Neural progenitor cell (in vitro differentiated cells): ENCODE measurements at regions not wholly inside any gene's neighbourhood (a gene's known extent, or its start where the extent isn't known, plus 50 kb on each side); places are given as distances from the start of the nearest gene placed in this dataset.

Experiments
- DNase-seq: peaks from one replicate; pipeline ENCODE4 v3.0.0-alpha.2; 2016; ENCODE audit warnings: low spot score
- H2AFZ ChIP-seq: fragments of 200-600 bp; sonication (generic); replicated peaks from 2 replicates; pipeline ENCODE4 v1.6.1; 2016; ENCODE audit warnings: antibody characterized with exemption
- H3F3A ChIP-seq: fragments of 200-600 bp; sonication (generic); 2 replicates; pipeline ENCODE4 v1.6.1; 2016; ENCODE audit warnings: antibody characterized with exemption, low read depth
- H3K27ac ChIP-seq: fragments of 200-600 bp; sonication (generic); 2 replicates; pipeline ENCODE4 v1.5.1; 2016; ENCODE audit warnings: mild to moderate bottlenecking
- H3K27me3 ChIP-seq: fragments of 200-600 bp; sonication (generic); 2 replicates; pipeline ENCODE4 v1.6.1; 2016; ENCODE audit warnings: mild to moderate bottlenecking, moderate library complexity
- H3K36me3 ChIP-seq: fragments of 200-600 bp; sonication (generic); 2 replicates; pipeline ENCODE4 v1.5.1; 2016
- H3K4me1 ChIP-seq: fragments of 200-600 bp; sonication (generic); 2 replicates; pipeline ENCODE4 v1.6.1; 2016; ENCODE audit warnings: mixed run types
- H3K4me2 ChIP-seq: fragments of 200-600 bp; sonication (generic); 2 replicates; pipeline ENCODE4 v1.6.1; 2016
- H3K4me3 ChIP-seq: fragments of 200-600 bp; sonication (generic); 2 replicates; pipeline ENCODE4 v1.5.1; 2016
- H3K79me2 ChIP-seq: fragments of 200-600 bp; sonication (generic); 2 replicates; pipeline ENCODE4 v1.6.1; 2016; ENCODE audit warnings: low read depth
- H3K9ac ChIP-seq: fragments of 200-600 bp; sonication (generic); 2 replicates; pipeline ENCODE4 v1.6.1; 2016
- H3K9me3 ChIP-seq: fragments of 200-600 bp; sonication (generic); 2 replicates; pipeline ENCODE4 v1.5.1; 2016; ENCODE audit warnings: low read depth
- H4K20me1 ChIP-seq: fragments of 200-600 bp; sonication (generic); 2 replicates; pipeline ENCODE4 v1.6.1; 2016; ENCODE audit warnings: low read depth
- H3K27ac Mint-ChIP-seq: 3 replicates; pipeline ENCODE4 v1.8.0; 2021; ENCODE audit warnings: mixed read lengths
- H3K27me3 Mint-ChIP-seq: 2 replicates; pipeline ENCODE4 v1.8.0; 2022; ENCODE audit warnings: low read depth, mild to moderate bottlenecking, inconsistent platforms, moderate library complexity, mixed read lengths; ENCODE audit not compliant: insufficient read depth
- H3K36me3 Mint-ChIP-seq: 3 replicates; pipeline ENCODE4 v1.8.0; 2021; ENCODE audit warnings: mixed read lengths
- H3K4me1 Mint-ChIP-seq: 3 replicates; pipeline ENCODE4 v1.8.0; 2021; ENCODE audit warnings: mixed read lengths
- H3K4me3 Mint-ChIP-seq: 3 replicates; pipeline ENCODE4 v1.8.0; 2021; ENCODE audit warnings: mild to moderate bottlenecking, moderate library complexity, mixed read lengths
- H3K9me3 Mint-ChIP-seq: 3 replicates; pipeline ENCODE4 v1.8.0; 2020; ENCODE audit warnings: mixed read lengths
- EZH2 ChIP-seq: fragments of 200-600 bp; sonication (generic); IDR thresholded peaks from 2 replicates; pipeline ENCODE4 v1.6.1; 2017; ENCODE audit warnings: antibody characterized with exemption, mild to moderate bottlenecking, moderate library complexity
- EZH2phosphoT487 ChIP-seq: fragments of 200-600 bp; sonication (generic); IDR thresholded peaks from 2 replicates; pipeline ENCODE4 v1.6.1; 2017; ENCODE audit warnings: antibody characterized with exemption
- TF ChIP-seq, protein P1 (sequence below): fragments of 200-600 bp; sonication (generic); IDR thresholded peaks from 2 replicates; pipeline ENCODE4 v1.5.1; 2017; ENCODE audit warnings: antibody characterized with exemption, mild to moderate bottlenecking

DNA sequence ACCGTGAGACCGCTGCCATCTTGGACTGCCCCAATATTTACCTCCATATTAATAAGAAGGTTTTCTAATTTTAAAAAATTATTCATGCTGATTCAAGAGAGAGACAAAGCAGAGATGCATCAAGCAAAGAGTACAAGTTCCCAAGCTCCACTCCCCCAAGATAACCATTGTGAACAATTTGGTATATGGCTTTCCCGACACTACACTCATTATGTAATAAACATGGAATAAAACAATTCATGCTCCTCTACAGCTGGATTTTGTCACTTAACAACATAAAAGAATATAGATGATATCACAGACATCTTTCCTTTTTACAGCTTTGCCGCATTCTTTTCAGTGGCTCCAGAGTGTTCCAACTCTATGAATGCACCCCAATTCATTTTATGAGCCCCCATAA lies 307.6 kb downstream of the FGFR2 start:
- peaks cover 12% of the 10 kb centered on the region for H3K4me1 ChIP-seq
- no peak overlapping the region for H2AFZ ChIP-seq
- no peak for DNase-seq
- H4K20me1 ChIP-seq = no peaks in the 10 kb centered on the region
- Mint-ChIP-seq H3K27ac (no peak overlapping the region), H3K36me3 (no peaks in the 10 kb centered on the region), H3K4me3 (no peak overlapping the region), H3K9me3 (no peaks in the 10 kb centered on the region), H3K4me1 (peaks cover 15% of the 10 kb centered on the region), H3K27me3 (peaks cover 9% of the 10 kb centered on the region)
- no peak overlapping the region for H3K4me2 ChIP-seq
- no peaks in the 10 kb centered on the region for H3K27me3 ChIP-seq
- H3K79me2 ChIP-seq = no peaks in the 10 kb centered on the region
- H3K9me3 ChIP-seq = no peaks in the 10 kb centered on the region
- no peak overlapping the region for H3K27ac ChIP-seq
- TF ChIP-seq EZH2phosphoT487 = no peak
- TF ChIP-seq EZH2 = no peak
- TF ChIP-seq, protein P1, sequence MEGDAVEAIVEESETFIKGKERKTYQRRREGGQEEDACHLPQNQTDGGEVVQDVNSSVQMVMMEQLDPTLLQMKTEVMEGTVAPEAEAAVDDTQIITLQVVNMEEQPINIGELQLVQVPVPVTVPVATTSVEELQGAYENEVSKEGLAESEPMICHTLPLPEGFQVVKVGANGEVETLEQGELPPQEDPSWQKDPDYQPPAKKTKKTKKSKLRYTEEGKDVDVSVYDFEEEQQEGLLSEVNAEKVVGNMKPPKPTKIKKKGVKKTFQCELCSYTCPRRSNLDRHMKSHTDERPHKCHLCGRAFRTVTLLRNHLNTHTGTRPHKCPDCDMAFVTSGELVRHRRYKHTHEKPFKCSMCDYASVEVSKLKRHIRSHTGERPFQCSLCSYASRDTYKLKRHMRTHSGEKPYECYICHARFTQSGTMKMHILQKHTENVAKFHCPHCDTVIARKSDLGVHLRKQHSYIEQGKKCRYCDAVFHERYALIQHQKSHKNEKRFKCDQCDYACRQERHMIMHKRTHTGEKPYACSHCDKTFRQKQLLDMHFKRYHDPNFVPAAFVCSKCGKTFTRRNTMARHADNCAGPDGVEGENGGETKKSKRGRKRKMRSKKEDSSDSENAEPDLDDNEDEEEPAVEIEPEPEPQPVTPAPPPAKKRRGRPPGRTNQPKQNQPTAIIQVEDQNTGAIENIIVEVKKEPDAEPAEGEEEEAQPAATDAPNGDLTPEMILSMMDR = no peak
- no peak overlapping the region for H3K4me3 ChIP-seq
- H3K9ac ChIP-seq = no peak overlapping the region
- no peaks in the 10 kb centered on the region for H3K36me3 ChIP-seq
- H3F3A ChIP-seq = no peaks in the 10 kb centered on the region

- Histone ChIP-seq H3K36me3 (no peaks in the 10 kb centered on the region), H3K9me3 (no peaks in the 10 kb centered on the region), H3K27me3 (no peaks in the 10 kb centered on the region), H3K9ac (no peak overlapping the region), H3K4me1 (peaks cover 12% of the 10 kb centered on the region), H3K4me3 (no peak overlapping the region), H3K4me2 (no peak overlapping the region), H3K27ac (no peak overlapping the region), H3F3A (no peaks in the 10 kb centered on the region), H3K79me2 (no peaks in the 10 kb centered on the region), H2AFZ (no peak overlapping the region), H4K20me1 (no peaks in the 10 kb centered on the region)
- Mint-ChIP-seq H3K9me3 (no peaks in the 10 kb centered on the region), H3K4me3 (no peak overlapping the region), H3K36me3 (no peaks in the 10 kb centered on the region), H3K4me1 (peaks cover 18% of the 10 kb centered on the region), H3K27ac (no peak overlapping the region), H3K27me3 (peaks cover 7% of the 10 kb centered on the region)
- DNase-seq = no peak
- no peak for TF ChIP-seq EZH2phosphoT487
- TF ChIP-seq, protein P1 = no peak
Measured at GRCh38 chr10:121291376-121291775, 306.9 kb downstream of the FGFR2 start.

DNA sequence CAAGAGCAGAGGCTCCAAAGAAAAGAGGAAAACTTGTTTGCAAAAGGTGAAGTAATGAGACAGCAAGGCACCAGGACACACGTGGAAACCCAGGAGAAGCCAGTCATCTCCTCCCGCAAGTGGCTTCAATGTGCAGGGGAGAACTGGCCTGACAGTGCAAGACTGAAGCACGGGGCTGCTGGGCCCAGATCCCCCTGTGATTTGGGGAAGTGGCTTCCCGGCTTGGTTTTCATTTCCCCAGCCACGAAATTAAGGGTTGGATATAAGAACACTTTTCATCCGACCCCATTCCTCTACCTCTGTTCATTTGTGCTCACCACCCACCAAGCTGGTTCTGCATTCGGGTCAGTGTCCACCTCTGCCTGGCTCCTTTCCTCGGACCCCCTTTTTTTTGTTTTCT lies 306.4 kb downstream of the FGFR2 start:
- Mint-ChIP-seq H3K36me3 (no peaks in the 10 kb centered on the region), H3K9me3 (no peaks in the 10 kb centered on the region), H3K27ac (no peak overlapping the region), H3K4me3 (no peak overlapping the region), H3K27me3 (peaks cover 7% of the 10 kb centered on the region), H3K4me1 (peaks cover 18% of the 10 kb centered on the region)
- no peak overlapping the region for H3K27ac ChIP-seq
- H3K4me1 ChIP-seq = peaks cover 12% of the 10 kb centered on the region
- TF ChIP-seq EZH2 (no peak), EZH2phosphoT487 (no peak)
- TF ChIP-seq, protein P1 = no peak
- H3K36me3 ChIP-seq = no peaks in the 10 kb centered on the region
- H3K4me3 ChIP-seq = no peak overlapping the region
- no peaks in the 10 kb centered on the region for H3F3A ChIP-seq
- no peak overlapping the region for H3K4me2 ChIP-seq
- H3K79me2 ChIP-seq = no peaks in the 10 kb centered on the region
- H3K9me3 ChIP-seq = no peaks in the 10 kb centered on the region
- no peaks in the 10 kb centered on the region for H3K27me3 ChIP-seq
- H4K20me1 ChIP-seq = no peaks in the 10 kb centered on the region
- H2AFZ ChIP-seq = no peak overlapping the region
- H3K9ac ChIP-seq = no peak overlapping the region
- no peak for DNase-seq

DNA sequence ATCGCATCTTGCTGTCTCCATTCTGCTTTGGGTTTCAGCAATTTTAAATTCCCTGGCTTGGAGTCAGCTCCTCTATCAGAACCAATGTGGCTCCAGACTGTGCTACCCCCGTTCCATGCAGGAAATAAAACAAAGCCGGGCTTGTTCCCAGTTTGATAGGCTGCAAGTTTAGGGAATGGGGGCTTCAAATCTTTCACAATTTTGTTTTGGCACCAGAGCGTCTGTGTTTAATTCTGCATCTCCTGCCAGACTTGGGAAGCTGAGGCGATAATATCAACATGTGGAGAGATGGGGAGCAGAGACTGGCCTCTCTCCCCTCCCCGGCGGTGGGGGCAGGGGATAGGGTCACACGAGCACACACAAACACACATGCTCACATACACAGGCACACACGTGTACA lies 305.9 kb downstream of the FGFR2 start:
- Histone ChIP-seq H3K27ac (no peak overlapping the region), H3K4me2 (no peak overlapping the region), H3K4me3 (no peak overlapping the region), H3K9me3 (no peaks in the 10 kb centered on the region), H2AFZ (no peak overlapping the region), H3K79me2 (no peaks in the 10 kb centered on the region), H4K20me1 (no peaks in the 10 kb centered on the region), H3K36me3 (no peaks in the 10 kb centered on the region), H3F3A (no peaks in the 10 kb centered on the region), H3K27me3 (no peaks in the 10 kb centered on the region), H3K9ac (no peak overlapping the region), H3K4me1 (peaks cover 12% of the 10 kb centered on the region)
- TF ChIP-seq, protein P1 = no peak
- Mint-ChIP-seq H3K27me3 (peaks cover 7% of the 10 kb centered on the region), H3K4me1 (peaks cover 18% of the 10 kb centered on the region), H3K27ac (no peak overlapping the region), H3K36me3 (no peaks in the 10 kb centered on the region), H3K9me3 (no peaks in the 10 kb centered on the region), H3K4me3 (no peak overlapping the region)
- no peak for DNase-seq
